ENCODE measurements at regions not wholly inside any gene's neighbourhood (a gene's known extent, or its start where the extent isn't known, plus 50 kb on each side); places are given as distances from the start of the nearest gene placed in this dataset.

DNA sequence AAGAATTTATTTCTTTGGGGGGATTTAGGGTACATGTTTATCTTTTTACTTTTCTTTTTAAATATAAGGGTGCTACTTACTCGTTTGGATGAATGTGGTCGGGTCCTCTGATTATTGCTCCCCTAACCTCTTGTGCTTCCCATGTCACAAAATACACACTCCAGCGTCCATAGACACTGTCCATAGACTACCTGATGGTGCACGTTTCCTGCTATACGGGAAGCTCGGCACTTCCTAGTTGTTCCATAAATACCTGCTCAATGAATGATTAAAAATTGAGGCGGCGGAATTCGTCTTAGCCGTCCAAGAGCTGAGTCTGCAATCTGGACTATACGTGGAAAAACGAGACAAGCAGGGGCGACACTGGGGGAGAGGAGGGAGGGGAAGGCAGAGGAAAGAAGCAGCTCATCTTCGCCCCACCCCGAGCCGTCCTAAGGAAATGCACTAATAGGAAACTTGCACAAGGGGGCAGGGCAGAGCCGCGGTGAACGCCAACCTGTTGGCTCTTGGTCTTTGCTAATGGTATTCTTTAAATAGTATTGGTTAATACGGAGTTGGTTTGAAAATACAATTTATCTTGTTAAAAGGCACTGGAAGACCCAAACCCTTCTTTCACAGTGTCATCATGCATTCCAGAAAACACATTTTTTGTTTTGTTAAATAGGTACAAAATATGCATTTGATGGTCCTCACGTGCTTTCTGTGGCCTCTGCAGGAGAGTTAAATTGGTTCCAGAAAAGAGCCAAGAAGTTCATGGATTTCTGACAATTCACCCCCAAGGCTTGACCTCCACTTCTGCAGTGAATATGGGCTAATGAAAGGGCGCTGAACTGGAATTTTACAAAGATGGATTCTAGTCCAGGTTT lies 73.0 kb upstream of the KCTD1 start:
- TF ChIP-seq POLR2AphosphoS5 (IDR thresholded peaks at IDR 0.05) (no peak), EP300 (IDR thresholded peaks at IDR 0.05) (no peak), POLR2A (IDR thresholded peaks at IDR 0.05) (no peak)
- TF ChIP-seq, protein P1, sequence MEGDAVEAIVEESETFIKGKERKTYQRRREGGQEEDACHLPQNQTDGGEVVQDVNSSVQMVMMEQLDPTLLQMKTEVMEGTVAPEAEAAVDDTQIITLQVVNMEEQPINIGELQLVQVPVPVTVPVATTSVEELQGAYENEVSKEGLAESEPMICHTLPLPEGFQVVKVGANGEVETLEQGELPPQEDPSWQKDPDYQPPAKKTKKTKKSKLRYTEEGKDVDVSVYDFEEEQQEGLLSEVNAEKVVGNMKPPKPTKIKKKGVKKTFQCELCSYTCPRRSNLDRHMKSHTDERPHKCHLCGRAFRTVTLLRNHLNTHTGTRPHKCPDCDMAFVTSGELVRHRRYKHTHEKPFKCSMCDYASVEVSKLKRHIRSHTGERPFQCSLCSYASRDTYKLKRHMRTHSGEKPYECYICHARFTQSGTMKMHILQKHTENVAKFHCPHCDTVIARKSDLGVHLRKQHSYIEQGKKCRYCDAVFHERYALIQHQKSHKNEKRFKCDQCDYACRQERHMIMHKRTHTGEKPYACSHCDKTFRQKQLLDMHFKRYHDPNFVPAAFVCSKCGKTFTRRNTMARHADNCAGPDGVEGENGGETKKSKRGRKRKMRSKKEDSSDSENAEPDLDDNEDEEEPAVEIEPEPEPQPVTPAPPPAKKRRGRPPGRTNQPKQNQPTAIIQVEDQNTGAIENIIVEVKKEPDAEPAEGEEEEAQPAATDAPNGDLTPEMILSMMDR (IDR thresholded peaks at IDR 0.05): peak; percentile 8 to 50 (median 31)
- Histone ChIP-seq H3K27ac (no peak overlapping the region), H3K4me1 (peaks cover 0 to 5% (median 0%) of the 10 kb centered on the region in 4 donors), H3K27me3 (no peaks in the 10 kb centered on the region), H3K9me3 (peaks cover 0 to 2% (median 0%) of the 10 kb centered on the region in 4 donors), H3K36me3 (no peaks in the 10 kb centered on the region), H3K4me3 (peak overlapping the region in 1 of 4 donors; percentile 12)
- intact Hi-C loops (cut with DNase I): no loop called here
- 21 to 36% methylated on average over 22 of the region's 22 CpGs for WGBS, 2 donors
- no peak for DNase-seq

DNA sequence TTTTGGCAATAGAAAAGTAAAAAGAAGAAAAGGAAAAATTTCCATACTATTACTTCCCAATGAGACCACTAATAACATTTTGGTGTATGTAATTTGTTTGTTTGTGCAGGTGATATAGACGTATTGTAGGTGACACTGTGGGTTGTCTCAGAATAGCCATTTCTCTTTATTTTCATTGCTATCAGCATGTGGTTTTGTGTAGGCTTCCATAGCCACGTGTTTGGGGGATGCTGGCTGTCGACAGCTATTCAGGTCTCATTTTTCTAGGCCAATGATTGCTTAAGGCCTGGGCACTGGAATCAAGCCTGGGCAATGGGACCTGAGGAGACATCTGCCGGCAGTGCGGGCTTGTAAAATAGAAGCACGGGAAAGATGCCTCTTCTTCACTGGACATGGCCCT lies 71.0 kb upstream of the KCTD1 start:
- TF ChIP-seq EP300 (IDR thresholded peaks at IDR 0.05) (no peak), POLR2A (IDR thresholded peaks at IDR 0.05) (no peak), POLR2AphosphoS5 (IDR thresholded peaks at IDR 0.05) (no peak)
- TF ChIP-seq, protein P1 (IDR thresholded peaks at IDR 0.05): no peak

DNA sequence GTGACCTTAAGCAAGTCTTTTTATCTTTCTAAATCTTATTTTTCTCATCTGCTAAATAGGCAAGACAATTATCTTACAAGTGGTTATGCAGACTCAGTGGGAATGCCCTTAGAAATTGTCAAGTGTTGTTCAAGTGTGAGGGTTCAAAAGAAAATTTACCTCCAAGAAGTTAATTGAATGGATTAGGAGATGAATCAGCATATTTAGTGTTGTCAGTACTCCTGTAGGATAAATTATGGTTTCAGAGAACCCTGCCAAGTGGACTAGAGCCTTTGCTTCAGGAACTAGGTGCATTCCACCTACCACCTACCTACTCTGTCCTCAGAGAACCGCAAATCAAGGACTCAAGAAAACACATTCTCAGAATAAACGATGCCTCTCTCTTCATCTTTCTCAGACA lies 69.8 kb upstream of the KCTD1 start:
- no peak for DNase-seq
- no peak overlapping the region for H3K4me3 ChIP-seq
- peaks cover 0 to 5% (median 0%) of the 10 kb centered on the region in 4 donors for H3K4me1 ChIP-seq
- no peaks in the 10 kb centered on the region for H3K27me3 ChIP-seq
- intact Hi-C loops (cut with DNase I): no loop called here
- WGBS, 2 donors: 79 to 87% methylated on average over 2 of the region's 2 CpGs
- TF ChIP-seq EP300 (IDR thresholded peaks at IDR 0.05): no peak
- TF ChIP-seq POLR2AphosphoS5 (IDR thresholded peaks at IDR 0.05): no peak
- TF ChIP-seq, protein P1 (IDR thresholded peaks at IDR 0.05): no peak
- no peak for TF ChIP-seq POLR2A (IDR thresholded peaks at IDR 0.05)
- H3K9me3 ChIP-seq: no peaks in the 10 kb centered on the region
- no peaks in the 10 kb centered on the region for H3K36me3 ChIP-seq
- H3K27ac ChIP-seq: no peak overlapping the region

More for the DNA sequence above, 71.0 kb upstream of the KCTD1 start:
- H3K9me3 ChIP-seq: no peaks in the 10 kb centered on the region
- no peak overlapping the region for H3K27ac ChIP-seq
- intact Hi-C loops (cut with DNase I): no loop called here
- DNase-seq: no peak
- H3K4me1 ChIP-seq: peaks cover 0 to 5% (median 0%) of the 10 kb centered on the region in 4 donors
- no peak overlapping the region for H3K4me3 ChIP-seq
- no peaks in the 10 kb centered on the region for H3K36me3 ChIP-seq
- H3K27me3 ChIP-seq: no peaks in the 10 kb centered on the region
- 87 to 88% methylated on average over 6 of the region's 6 CpGs for WGBS, 2 donors

DNA sequence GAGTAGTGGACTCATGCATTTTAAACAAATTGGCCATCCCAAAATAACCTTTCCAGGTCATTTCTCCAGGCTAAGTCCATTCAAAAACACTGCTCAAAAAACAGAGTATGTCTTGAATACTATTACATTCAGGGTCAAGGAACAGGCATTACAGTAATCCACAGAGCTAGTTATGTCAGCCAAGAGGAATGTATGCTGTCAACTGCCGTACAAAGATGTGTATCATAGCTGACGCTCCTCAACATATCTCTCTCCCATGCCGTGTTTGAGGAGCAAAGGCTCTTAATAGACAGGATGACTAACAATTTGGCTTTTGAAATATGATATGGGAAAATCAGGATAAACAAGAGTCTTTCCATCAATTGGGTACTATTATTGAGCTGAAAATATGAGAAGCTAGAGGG lies 68.8 kb upstream of the KCTD1 start:
- Histone ChIP-seq H3K27ac (no peak overlapping the region), H3K36me3 (no peaks in the 10 kb centered on the region), H3K4me3 (no peak overlapping the region), H3K4me1 (peaks cover 0 to 5% (median 0%) of the 10 kb centered on the region in 4 donors), H3K27me3 (no peaks in the 10 kb centered on the region), H3K9me3 (no peaks in the 10 kb centered on the region)
- TF ChIP-seq POLR2A (IDR thresholded peaks at IDR 0.05): no peak
- TF ChIP-seq, protein P1 (IDR thresholded peaks at IDR 0.05): no peak
- no peak for TF ChIP-seq EP300 (IDR thresholded peaks at IDR 0.05)
- TF ChIP-seq POLR2AphosphoS5 (IDR thresholded peaks at IDR 0.05): no peak
- intact Hi-C loops (cut with DNase I): no loop called here
- 80 to 87% methylated on average over 3 of the region's 3 CpGs for WGBS, 2 donors
- no peak for DNase-seq

Data from sigmoid colon (tissue), 6 donors.